Cardiac muscle cell (in vitro differentiated cells and primary cell): ENCODE measurements at regions not wholly inside any gene's neighbourhood (a gene's known extent, or its start where the extent isn't known, plus 50 kb on each side); places are given as distances from the start of the nearest gene placed in this dataset.
"Not testable (repeated sequence)": the region's sequence is repeated elsewhere in the genome, so short reads cannot be mapped to it uniquely, and the experiment has no call there.

Source experiments
- DNase-seq, 2 donors: peaks; one replicate each; pipeline versions ENCODE4 v3.0.0 to v3.0.0-alpha.2; 2010 to 2017; ENCODE audit warnings: low read depth in 1 of 2, low spot score in 1 of 2
- H3K27ac ChIP-seq: fragments of 200-600 bp; sonication (generic); 2 replicates; pipeline ENCODE4 v1.5.1; 2016
- H3K27me3 ChIP-seq: fragments of 200-600 bp; sonication (generic); 2 replicates; pipeline ENCODE4 v1.6.0; 2016; ENCODE audit warnings: control low read depth
- H3K36me3 ChIP-seq: fragments of 200-600 bp; sonication (generic); 2 replicates; pipeline ENCODE4 v1.5.1; 2016; ENCODE audit warnings: control low read depth
- H3K4me1 ChIP-seq: fragments of 200-600 bp; sonication (generic); 2 replicates; pipeline ENCODE4 v1.8.1; 2017; ENCODE audit warnings: low read depth, mild to moderate bottlenecking, mixed run types
- H3K4me3 ChIP-seq: fragments of 200-600 bp; sonication (generic); 2 replicates; pipeline ENCODE4 v1.5.1; 2016; ENCODE audit warnings: mild to moderate bottlenecking
- H3K9me3 ChIP-seq: fragments of 200-600 bp; sonication (generic); 2 replicates; pipeline ENCODE4 v1.5.1; 2017; ENCODE audit warnings: low read depth, mild to moderate bottlenecking, control low read depth
- CTCF ChIP-seq: IDR thresholded peaks from 2 replicates; pipeline ENCODE4 v1.5.1; 2012; ENCODE audit warnings: low read depth, mild to moderate bottlenecking, low read length

DNA sequence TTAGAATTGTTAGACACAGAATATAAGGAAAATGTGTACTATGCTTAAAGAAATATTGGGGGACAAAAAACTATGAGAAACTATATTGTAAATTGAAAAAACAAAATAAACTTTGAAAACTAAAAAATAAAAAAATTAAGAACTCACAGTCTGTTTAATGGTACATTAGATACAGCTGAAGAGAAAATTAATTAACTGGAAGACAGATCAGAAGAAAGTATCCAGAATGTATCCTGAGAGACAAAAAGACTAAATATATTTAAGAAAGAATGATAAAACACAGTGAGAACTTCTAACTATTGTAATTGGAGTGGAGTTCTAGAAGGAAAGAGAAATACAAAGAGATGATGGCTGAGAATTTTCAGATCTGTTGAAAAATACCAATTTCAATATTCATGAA, 57.6 kb upstream of the SH3PXD2B start:
- no peak for TF ChIP-seq CTCF
- no peaks in the 10 kb centered on the region for H3K27me3 ChIP-seq
- no peak overlapping the region for H3K4me3 ChIP-seq
- H3K36me3 ChIP-seq: no peaks in the 10 kb centered on the region
- H3K27ac ChIP-seq: no peak overlapping the region
- no peaks in the 10 kb centered on the region for H3K9me3 ChIP-seq
- no peaks in the 10 kb centered on the region for H3K4me1 ChIP-seq
- no peak for DNase-seq

- Histone ChIP-seq H3K27me3 (no peaks in the 10 kb centered on the region), H3K27ac (no peak overlapping the region), H3K9me3 (no peaks in the 10 kb centered on the region), H3K36me3 (no peaks in the 10 kb centered on the region), H3K4me1 (no peaks in the 10 kb centered on the region), H3K4me3 (no peak overlapping the region)
- DNase-seq: no peak
- no peak for TF ChIP-seq CTCF
These were observed 55.1 kb upstream of the SH3PXD2B start for GRCh38 chr5:172509405-172509781.

DNA sequence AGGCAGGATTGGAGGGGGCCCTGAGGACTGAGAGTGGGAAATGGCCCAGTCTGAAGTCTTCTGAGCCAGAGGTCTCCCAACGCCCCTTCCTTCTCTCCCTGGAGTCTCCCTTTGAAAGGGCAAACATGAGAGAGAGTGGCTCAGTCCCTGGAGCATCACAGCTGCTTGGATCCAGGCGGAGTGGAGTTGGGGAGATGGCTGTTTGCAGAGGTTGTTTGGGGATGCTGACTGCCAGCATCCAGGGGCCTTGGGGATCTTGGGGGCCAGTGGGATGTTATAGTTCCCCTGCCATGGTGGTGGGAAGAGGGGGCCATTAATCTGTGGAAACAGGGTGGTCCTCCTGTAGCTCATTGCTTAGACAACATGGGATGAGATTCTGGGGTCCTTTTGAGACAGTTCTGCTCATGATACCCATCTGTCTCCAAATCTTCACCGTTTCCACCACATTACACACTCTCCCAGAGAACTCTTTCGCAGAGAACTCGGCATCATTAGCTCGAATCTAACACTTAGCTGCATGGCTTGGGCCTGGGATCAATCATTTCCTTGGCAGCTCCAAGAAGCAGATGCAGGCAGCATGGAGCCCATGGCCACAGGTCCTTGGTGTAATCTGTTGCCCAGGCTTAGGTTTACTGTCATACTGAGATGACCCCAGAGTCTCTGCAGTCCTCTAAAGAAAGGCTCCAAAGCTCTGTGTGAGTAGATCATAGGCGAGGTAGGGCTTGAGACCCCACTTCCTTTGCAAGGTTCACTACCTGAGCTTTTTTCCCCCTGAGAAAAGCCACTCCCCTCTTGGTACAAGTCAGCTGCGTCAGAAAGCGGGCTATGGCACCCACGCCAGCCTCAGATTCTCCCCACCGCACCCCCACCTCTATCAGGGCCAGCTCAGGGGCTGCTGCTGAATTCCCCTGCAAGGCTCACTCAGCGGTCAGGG, 54.4 kb upstream of the SH3PXD2B start:
- Histone ChIP-seq H3K27me3 (no peaks in the 10 kb centered on the region), H3K9me3 (no peaks in the 10 kb centered on the region), H3K4me1 (no peaks in the 10 kb centered on the region), H3K4me3 (no peak overlapping the region), H3K36me3 (no peaks in the 10 kb centered on the region), H3K27ac (no peak overlapping the region)
- DNase-seq: no peak
- TF ChIP-seq CTCF: no peak

DNA sequence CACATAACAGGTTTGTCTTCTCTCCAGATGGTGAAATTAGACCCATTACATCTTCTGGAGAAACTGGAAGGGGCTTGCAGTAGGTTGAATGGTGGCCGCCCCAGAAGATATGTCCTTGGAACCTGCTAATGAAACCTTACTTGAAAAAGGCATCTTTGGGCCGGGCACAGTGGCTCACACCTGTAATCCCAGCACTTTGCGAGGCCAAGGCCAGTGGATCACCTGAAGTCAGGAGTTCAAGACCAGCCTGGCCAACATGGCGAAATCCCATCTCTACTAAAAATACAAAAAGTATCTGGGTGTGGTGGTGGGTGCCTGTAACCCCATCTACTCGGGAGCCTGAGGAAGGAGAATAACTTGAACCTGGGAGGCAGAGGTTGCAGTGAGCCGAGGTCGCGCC, 53.2 kb upstream of the SH3PXD2B start:
- not testable (repeated sequence) for DNase-seq, H3K27ac ChIP-seq, H3K4me1 ChIP-seq, H3K27me3 ChIP-seq, H3K4me3 ChIP-seq, H3K9me3 ChIP-seq, H3K36me3 ChIP-seq

- Histone ChIP-seq H3K4me3 (no peak overlapping the region), H3K27ac (no peak overlapping the region), H3K9me3 (no peaks in the 10 kb centered on the region), H3K4me1 (no peaks in the 10 kb centered on the region), H3K27me3 (no peaks in the 10 kb centered on the region), H3K36me3 (no peaks in the 10 kb centered on the region)
- DNase-seq: no peak
- TF ChIP-seq CTCF: no peak
These were observed 52.6 kb upstream of the SH3PXD2B start for GRCh38 chr5:172506921-172507320.

- H3K9me3 ChIP-seq: no peaks in the 10 kb centered on the region
- no peak overlapping the region for H3K27ac ChIP-seq
- H3K36me3 ChIP-seq: no peaks in the 10 kb centered on the region
- H3K4me1 ChIP-seq: no peaks in the 10 kb centered on the region
- no peak overlapping the region for H3K4me3 ChIP-seq
- no peak for DNase-seq
- H3K27me3 ChIP-seq: no peaks in the 10 kb centered on the region
- no peak for TF ChIP-seq CTCF
These were observed 51.9 kb upstream of the SH3PXD2B start for GRCh38 chr5:172506251-172506650.
